ENCODE measurements at regions not wholly inside any gene's neighbourhood (a gene's known extent, or its start where the extent isn't known, plus 50 kb on each side); places are given as distances from the start of the nearest gene placed in this dataset.
"Not testable (repeated sequence)": the region's sequence is repeated elsewhere in the genome, so short reads cannot be mapped to it uniquely, and the experiment has no call there.

GRCh38 chr7:32688092-32688491 is 192.8 kb downstream of the AVL9 start:
- not testable (repeated sequence) for H3K4me3 ChIP-seq (ENCODE audit: low read depth, low read length)

- no peak overlapping the region for H3K4me3 ChIP-seq (ENCODE audit: low read depth, low read length)
Measured at GRCh38 chr7:32681174-32681518, 185.9 kb downstream of the AVL9 start.

- no peak overlapping the region for H3K4me3 ChIP-seq (ENCODE audit: low read depth, low read length)
Measured at GRCh38 chr7:32680259-32681173, 185.2 kb downstream of the AVL9 start.

GRCh38 chr7:32679192-32679591 is 183.9 kb downstream of the AVL9 start:
- H3K4me3 ChIP-seq (ENCODE audit: low read depth, low read length): no peak overlapping the region

GRCh38 chr7:32677593-32677992 is 182.3 kb downstream of the AVL9 start:
- no peak overlapping the region for H3K4me3 ChIP-seq (ENCODE audit: low read depth, low read length)

GRCh38 chr7:32676249-32676941 is 181.1 kb downstream of the AVL9 start:
- no peak overlapping the region for H3K4me3 ChIP-seq (ENCODE audit: low read depth, low read length)

- no peak overlapping the region for H3K4me3 ChIP-seq (ENCODE audit: low read depth, low read length)
Measured at GRCh38 chr7:32673275-32673983, 178.1 kb downstream of the AVL9 start.

GRCh38 chr7:32670110-32671025 is 175.1 kb downstream of the AVL9 start:
- no peak overlapping the region for H3K4me3 ChIP-seq (ENCODE audit: low read depth, low read length)

GRCh38 chr7:32669173-32669870 is 174.0 kb downstream of the AVL9 start:
- H3K4me3 ChIP-seq (ENCODE audit: low read depth, low read length): not testable (repeated sequence)

GRCh38 chr7:32668387-32669097 is 173.3 kb downstream of the AVL9 start:
- not testable (repeated sequence) for H3K4me3 ChIP-seq (ENCODE audit: low read depth, low read length)

GRCh38 chr7:32667586-32667985 is 172.3 kb downstream of the AVL9 start:
- not testable (repeated sequence) for H3K4me3 ChIP-seq (ENCODE audit: low read depth, low read length)

- H3K4me3 ChIP-seq (ENCODE audit: low read depth, low read length): not testable (repeated sequence)
Measured at GRCh38 chr7:32663805-32664211, 168.5 kb downstream of the AVL9 start.

- H3K4me3 ChIP-seq (ENCODE audit: low read depth, low read length): not testable (repeated sequence)
Measured at GRCh38 chr7:32662509-32662908, 167.2 kb downstream of the AVL9 start.

GRCh38 chr7:32661929-32662328 is 166.6 kb downstream of the AVL9 start:
- H3K4me3 ChIP-seq (ENCODE audit: low read depth, low read length): no peak overlapping the region

GRCh38 chr7:32661501-32661900 is 166.2 kb downstream of the AVL9 start:
- H3K4me3 ChIP-seq (ENCODE audit: low read depth, low read length): no peak overlapping the region

GRCh38 chr7:32660936-32661335 is 165.6 kb downstream of the AVL9 start:
- no peak overlapping the region for H3K4me3 ChIP-seq (ENCODE audit: low read depth, low read length)

- no peak overlapping the region for H3K4me3 ChIP-seq (ENCODE audit: low read depth, low read length)
Measured at GRCh38 chr7:32659853-32660252, 164.6 kb downstream of the AVL9 start.

- no peak overlapping the region for H3K4me3 ChIP-seq (ENCODE audit: low read depth, low read length)
Measured at GRCh38 chr7:32658467-32658869, 163.2 kb downstream of the AVL9 start.

- no peak overlapping the region for H3K4me3 ChIP-seq (ENCODE audit: low read depth, low read length)
Measured at GRCh38 chr7:32658034-32658433, 162.7 kb downstream of the AVL9 start.
